Astrocyte of the cerebellum (primary cell): ENCODE measurements at regions not wholly inside any gene's neighbourhood (a gene's known extent, or its start where the extent isn't known, plus 50 kb on each side); places are given as distances from the start of the nearest gene placed in this dataset.

Source experiments
- DNase-seq: peaks from one replicate; pipeline ENCODE4 v3.0.0-alpha.2; 2011; ENCODE audit warnings: low read depth
- H3K4me3 ChIP-seq: 2 replicates; pipeline ENCODE4 v1.5.1; 2011; ENCODE audit warnings: mild to moderate bottlenecking, low read depth, low read length, moderate library complexity
- CTCF ChIP-seq: IDR thresholded peaks from 2 replicates; pipeline ENCODE4 v1.5.1; 2012; ENCODE audit warnings: low read length, low read depth, moderate library complexity, mild to moderate bottlenecking; ENCODE audit errors: missing control alignments
- in situ Hi-C: cut with HindIII; loops from 2 replicates; pipeline ENCODE4 v1.10.0; 2017; ENCODE audit warnings: low sequenced_read_pairs

- no peak for TF ChIP-seq CTCF
- H3K4me3 ChIP-seq = no peak overlapping the region
- in situ Hi-C loops = no loop called here
- no peak for DNase-seq
Observed at GRCh38 chr2:129762386-129763189, 216.9 kb upstream of the RAB6C start.

DNA sequence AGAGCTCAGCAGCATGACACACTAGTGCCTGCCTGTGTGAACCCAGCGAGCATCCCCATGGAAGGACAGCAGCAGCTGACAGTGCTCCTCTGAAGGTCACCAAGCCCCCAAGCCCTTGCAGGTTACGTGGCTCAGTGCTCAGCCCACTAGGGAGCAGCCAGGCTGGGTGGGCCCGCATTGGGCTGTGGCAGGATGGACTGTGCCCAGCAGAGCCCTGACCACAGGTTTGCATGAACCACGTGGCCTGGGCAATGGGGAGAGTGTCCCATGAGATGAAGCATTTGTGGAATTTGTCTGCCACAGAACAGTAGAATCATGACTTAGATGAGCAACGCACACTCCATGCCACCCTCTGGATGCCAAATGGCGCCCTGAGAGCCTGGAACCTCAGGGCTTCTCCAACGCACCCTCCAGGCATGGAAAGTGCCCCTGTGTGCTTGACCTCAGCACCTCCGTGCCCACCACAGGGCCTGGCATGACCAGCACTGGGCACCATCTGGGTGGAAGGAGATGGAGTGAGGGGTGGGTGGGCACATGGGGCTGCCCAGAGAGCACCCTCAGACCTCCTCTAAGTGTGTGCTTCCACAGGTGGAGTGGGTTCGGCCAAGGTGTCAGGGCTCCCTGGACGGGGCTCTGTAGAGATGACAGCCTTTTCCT is 216.1 kb upstream of the RAB6C start:
- no peak for TF ChIP-seq CTCF
- H3K4me3 ChIP-seq = no peak overlapping the region
- no peak for DNase-seq
- in situ Hi-C loops = no loop called here

DNA sequence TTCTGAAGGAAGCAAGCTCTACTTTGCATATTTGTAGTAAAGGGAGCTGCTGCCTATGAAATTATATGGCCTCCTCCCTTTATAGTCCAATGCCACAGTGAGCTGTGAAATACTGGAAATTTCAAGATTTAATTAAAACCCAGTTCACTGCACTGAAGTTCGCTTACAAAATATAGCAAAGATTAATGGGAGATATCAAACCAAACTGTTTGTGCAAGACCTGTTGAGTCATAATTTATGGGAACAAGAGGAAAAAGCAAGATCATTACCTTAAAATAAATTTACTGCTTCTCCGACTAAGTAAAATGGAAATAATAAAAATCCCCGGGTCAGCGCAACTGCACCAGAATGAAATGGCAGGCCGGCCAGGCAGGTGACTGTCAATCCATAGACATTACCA is 215.5 kb upstream of the RAB6C start:
- TF ChIP-seq CTCF = no peak

DNA sequence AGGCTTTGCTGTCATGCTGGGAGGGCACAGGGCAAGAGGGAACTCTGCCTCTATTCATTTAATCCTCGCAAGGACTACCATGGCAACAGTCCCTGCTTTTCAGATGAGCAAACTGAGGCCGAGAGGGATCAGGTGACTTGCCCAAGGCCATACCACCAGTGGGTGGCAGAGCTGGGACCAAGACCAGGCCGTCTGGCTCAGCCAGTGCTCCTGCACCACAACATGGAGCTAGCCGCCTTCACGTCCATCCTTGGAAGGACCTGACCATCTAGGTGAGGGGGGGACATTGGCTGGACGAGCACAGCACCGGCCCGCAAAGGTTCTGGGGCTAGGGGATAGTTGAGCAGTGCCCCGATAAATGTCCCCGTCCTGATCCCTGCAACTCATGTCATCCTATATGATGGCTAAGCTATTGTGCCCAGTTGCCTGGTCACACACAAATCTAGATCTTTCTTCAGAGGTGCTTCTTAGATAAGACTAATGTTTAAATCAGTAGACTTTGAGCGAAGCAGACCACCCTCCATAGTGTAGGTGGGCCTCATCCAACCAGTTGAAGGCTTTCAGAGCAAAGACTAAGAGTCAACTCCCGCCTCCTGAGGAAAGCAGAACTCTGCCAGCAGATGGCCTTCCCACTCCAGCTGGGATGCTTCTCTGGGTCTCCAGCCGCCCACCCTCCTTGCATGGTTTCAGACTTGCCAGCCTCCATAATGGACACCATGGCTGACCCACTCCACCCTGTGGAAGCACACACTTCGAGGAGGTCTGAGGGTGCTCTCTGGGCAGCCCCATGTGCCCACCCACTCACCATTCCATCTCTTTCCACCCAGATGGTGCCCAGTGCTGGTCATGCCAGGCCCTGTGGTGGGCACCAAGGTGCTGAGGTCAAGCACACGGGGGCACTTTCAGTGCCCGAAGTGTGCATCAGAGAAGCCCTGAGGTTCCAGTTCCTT is 214.8 kb upstream of the RAB6C start:
- DNase-seq = no peak
- in situ Hi-C loops = no loop called here
- no peak overlapping the region for H3K4me3 ChIP-seq
- TF ChIP-seq CTCF = no peak

More for the DNA sequence above, 215.5 kb upstream of the RAB6C start:
- DNase-seq = no peak
- no peak overlapping the region for H3K4me3 ChIP-seq
- in situ Hi-C loops = no loop called here

GRCh38 chr2:129765326-129765677 is 214.2 kb upstream of the RAB6C start:
- DNase-seq = no peak
- TF ChIP-seq CTCF = no peak
- in situ Hi-C loops = no loop called here
- no peak overlapping the region for H3K4me3 ChIP-seq

DNA sequence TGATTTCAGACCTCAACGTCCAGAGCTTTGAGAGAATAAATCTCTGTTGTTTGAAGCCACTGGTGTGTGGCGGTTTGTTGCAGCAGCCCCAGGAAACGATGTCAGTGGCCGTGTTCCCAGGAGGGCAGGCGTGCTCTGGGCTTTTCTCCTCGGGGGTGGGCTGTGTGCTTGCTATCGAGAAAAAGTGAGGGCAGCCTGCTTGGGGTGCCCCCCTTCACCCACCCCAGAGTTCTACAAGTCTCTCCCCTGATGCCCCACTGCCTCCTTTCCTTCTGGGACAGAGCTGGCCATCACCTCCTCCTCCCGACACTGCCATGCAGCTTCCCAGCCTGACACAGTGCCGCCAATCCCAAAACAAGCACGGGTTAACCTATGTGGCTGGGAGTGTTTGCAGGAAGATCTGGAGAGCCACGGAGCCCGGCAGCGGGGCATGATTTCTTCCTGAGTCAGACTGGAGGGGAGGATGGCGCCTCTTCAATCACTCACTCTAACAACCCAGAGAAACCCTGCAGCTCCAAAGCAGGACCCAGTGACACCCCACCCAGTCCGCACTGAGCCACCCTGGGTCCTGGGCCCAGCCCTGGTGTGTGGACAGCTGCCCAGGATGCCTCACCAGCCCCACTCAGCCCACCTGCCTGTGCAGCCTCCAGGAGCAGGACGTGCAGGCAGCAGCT is 213.7 kb upstream of the RAB6C start:
- no peak for DNase-seq
- H3K4me3 ChIP-seq = no peak overlapping the region
- in situ Hi-C loops = no loop called here
- TF ChIP-seq CTCF = no peak
